ENCODE measurements at regions not wholly inside any gene's neighbourhood (a gene's known extent, or its start where the extent isn't known, plus 50 kb on each side); places are given as distances from the start of the nearest gene placed in this dataset.
"Not testable (repeated sequence)": the region's sequence is repeated elsewhere in the genome, so short reads cannot be mapped to it uniquely, and the experiment has no call there.

DNA sequence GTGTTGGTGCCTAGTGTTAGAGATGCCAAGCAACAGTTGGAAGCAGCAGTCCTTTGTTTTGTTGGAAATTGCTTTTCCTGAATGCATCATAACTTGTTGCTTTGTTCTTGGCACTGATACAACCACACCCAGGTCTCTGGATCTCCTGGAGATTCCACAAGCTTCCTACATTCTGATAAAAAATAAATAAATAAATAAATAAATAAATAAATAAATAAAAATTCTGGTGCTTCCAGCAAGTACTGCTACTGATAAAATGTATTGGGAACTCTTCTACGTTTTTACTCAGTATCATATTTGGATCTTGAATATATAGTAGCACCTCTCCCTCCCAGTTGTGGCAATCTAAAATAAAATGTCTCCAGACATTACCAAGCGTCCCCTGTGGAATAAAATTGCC, 62.7 kb upstream of the GRID2 start:
- DNase-seq, result no peak

DNA sequence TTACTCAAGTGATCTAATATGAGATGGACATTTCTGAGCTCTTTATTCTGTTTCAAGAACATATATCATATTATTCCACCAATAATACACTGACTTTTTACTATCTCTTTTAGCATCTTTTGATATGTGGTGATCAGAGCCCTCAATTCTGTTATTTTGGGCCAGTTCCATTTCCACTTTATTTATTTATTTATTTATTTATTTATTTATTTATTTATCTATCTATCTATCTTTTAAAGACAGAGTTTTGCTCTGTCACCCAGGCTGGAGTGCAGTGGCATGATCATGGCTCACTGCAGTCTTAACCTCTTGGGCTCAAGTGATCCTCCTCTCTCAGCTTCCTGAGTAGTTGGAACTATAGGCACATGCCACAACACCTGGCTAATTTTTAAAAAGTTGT, 57.4 kb upstream of the GRID2 start:
- DNase-seq, result no peak

DNA sequence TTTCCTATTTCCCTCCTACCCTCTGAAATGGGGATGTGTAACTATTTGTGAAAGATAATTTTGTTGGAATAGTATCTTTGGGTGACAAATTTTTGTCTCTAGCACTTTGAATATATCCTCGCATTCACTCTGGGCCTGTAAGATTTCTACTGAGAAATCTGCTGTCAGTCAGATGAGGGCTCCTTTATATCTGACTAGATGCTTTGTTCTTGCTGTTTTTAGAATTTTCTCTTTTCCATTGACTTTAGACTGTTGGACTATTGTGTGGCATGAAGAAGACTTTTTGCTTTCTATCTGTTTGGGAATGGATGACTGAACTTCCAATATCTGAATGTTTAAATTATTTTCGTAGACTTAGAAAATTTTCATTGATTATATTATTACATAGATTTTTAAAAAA, 54.2 kb upstream of the GRID2 start:
- DNase-seq, result no peak

DNA sequence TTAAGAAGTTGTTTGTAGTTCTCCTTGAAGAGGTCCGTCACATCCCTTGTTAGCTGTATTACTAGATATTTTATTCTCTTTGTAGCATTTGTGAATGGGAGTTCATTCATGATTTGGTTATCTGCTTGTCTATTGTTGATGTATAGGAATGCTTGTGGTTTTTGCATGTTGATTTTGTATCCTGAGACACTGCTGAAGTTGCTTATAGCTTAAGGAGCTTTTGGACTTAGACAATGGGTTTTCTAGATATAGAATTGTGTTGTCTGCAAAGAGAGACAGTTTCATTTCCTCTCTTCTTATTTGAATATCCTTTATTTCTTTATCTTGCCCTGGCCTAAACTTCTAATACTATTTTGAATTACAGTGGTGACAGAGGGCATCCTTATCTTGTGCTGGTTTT, 52.1 kb upstream of the GRID2 start:
- no peak for DNase-seq

DNA sequence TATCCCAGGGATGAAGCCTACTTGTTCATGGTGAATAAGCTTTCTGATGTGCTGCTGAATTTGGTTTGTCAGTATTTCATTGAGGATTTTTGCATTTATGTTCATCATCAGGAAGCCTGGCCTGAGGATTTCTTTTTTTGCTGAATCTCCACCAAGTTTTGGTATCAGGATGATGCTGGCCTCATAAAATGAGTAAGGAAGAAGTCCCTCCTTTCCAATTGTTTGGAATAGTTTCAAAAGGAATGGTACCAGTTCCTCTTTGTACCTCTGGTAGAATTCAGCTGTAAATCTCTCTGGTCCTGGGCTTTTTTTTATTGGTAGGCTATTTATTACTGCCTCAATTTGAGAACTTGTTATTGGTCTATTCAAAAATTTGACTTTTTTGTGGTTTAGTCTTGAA, 51.4 kb upstream of the GRID2 start:
- not testable (repeated sequence) for DNase-seq

DNA sequence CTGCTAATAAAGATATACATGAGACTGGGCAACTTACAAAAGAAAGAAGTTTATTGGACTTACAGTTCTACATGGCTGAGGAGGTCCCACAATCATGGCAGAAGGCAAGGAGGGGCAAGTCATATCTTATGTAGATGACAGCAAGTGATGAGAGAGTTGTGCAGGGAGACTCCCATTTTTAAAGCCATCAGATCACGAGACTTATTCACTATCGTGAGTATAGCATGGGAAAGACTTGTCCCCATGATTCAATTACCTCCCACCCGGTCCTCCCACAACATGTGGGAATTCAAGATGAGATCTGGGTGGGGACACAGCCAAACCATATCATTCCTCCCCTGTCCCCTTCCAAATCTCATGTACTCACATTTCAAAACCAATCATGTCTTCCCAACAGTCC, 50.9 kb upstream of the GRID2 start:
- no peak for DNase-seq

DNA sequence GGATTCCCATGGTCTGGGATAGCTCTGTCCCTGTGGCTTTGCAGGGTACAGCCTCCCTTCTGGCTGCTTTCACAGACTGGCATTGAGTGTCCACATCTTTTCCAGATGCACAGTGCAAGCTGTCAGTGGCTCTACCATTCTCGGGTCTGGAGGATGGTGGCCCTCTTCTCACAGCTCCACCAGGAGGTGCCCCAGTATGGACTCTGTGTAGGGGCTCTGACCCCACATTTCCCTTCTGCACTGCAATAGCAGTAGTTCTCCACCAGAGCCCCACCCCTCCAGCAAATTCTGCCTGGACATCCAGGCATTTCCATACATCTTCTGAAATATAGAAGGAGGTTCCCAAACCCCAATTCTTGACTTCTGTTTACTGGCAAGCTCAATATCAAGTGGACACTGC, 50.2 kb upstream of the GRID2 start:
- no peak for DNase-seq
